ENCODE measurements at regions not wholly inside any gene's neighbourhood (a gene's known extent, or its start where the extent isn't known, plus 50 kb on each side); places are given as distances from the start of the nearest gene placed in this dataset.
A peak's percentile ranks its signal among the peaks of the same experiment; 100 is the strongest.

- DNase-seq (ENCODE audit: low read depth, low spot score) = no peak
- no peak overlapping the region for H3K27ac ChIP-seq
Measured at GRCh38 chr2:39512941-39513340, 75.9 kb upstream of the MAP4K3 start.

DNA sequence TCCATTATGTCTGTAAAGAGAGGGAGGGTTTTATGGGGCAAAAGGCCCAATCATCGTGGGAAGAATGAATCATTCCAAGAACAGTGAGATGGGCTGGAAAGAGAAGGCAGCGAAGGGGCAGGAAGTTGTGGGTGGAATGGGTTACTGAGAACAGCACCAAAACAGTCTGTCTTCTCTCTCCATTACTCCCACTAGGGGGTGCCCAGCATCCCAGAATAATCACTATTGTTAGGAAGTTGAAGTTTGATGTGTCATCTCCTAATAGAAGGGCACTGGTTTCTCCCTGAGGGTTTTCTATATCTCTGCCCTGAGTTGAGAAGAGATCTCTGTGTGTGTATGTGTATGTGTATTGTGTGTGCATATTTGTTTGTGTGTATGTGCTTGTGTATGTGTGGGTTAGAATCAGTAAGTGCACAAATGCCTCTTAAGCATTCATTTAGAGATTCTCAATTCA is 76.6 kb upstream of the MAP4K3 start:
- peak; percentile 68 for DNase-seq (ENCODE audit: low read depth, low spot score)
- H3K27ac ChIP-seq = no peak overlapping the region

DNA sequence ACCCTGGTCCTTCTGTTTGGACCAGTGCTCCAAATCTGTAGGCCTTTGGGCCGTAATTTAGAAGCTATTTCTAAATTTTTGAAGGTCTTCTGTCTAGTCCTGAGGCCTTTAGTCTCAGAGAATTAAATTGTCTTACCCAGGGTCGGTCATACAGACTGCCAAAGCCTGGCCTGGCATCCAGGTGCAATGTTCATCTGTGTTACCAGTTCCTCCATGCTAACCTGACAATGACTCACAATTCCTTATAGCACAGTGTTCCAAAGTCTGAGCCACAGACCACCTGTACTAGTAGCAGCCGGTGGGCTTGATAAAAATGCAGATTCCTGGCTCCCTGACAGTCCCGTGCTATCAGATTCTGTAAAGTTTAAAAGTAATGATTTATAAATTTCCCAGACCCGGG is 77.7 kb upstream of the MAP4K3 start:
- no peak overlapping the region for H3K27ac ChIP-seq

DNA sequence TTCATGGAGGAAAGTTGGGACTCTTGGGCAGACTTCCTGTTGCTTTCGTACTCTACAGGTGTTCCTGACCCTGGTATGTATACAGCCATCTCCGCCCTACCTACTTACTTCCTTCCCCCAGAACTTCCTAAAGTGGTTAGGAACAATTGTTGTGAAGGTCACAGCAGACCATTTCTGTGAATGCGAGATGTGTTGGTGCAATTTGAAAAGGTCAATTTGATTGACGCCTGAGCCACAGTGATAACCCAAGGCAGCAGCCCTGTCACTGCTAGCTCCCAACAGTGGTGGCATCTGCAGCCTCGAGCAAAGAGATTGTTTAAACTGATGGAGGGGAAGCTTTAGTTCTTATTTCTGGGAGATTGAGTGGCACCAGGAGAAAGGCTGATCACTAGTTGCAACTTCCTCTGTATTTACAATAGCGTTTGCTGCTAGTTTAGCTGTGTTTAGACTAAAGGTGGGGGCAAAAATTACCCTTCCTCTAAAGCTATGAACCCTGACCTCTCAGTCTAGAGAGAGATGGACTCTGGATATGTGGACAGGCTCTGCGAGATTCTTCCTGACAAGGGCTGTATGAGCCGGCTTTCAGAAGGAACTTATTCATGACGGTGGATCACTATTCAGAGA is 78.3 kb upstream of the MAP4K3 start:
- no peak for DNase-seq (ENCODE audit: low read depth, low spot score)
- H3K27ac ChIP-seq = no peak overlapping the region

More for the DNA sequence above, 77.7 kb upstream of the MAP4K3 start:
- DNase-seq (ENCODE audit: low read depth, low spot score) = no peak

- H3K27ac ChIP-seq = no peak overlapping the region
- DNase-seq (ENCODE audit: low read depth, low spot score) = no peak
Measured at GRCh38 chr2:39515897-39516346, 78.8 kb upstream of the MAP4K3 start.

DNA sequence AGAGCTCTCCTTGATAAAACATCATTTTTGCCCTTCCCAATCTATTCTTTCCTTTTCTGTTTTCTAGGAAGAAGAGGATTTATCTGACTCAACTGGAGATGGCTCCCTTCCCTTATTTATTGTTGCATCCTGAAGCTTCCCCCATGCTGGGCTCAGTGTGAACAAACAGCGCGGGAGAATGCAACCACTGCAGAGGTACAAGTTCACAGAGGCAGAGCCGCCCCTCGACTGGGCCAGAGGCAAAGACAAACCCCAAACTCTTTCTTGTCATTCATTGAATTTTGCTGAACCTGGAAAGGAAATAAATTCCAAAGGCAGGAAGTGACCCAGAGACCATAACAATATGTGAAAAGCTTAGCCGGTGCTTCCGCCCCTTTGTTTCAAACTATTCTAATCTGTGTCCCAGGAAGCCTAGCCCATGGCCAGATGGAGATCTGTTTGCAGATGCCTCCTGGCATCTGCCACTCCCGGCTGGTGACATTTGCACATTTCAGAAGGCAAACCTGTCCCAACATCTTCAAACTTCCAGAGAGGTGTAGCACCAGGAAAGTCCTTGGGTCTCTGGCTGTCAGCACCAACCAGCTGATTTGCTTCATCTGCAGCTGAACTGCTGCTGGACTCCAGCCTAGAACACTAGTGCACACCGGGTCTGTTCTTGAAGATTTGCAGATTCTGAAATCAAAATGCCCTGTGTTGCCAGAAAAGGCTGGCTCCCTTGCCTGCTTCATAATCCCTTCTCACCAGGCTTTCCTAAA is 79.4 kb upstream of the MAP4K3 start:
- no peak for DNase-seq (ENCODE audit: low read depth, low spot score)
- H3K27ac ChIP-seq = no peak overlapping the region

- H3K27ac ChIP-seq = no peak overlapping the region
- no peak for DNase-seq (ENCODE audit: low read depth, low spot score)
Measured at GRCh38 chr2:39517102-39517436, 80.0 kb upstream of the MAP4K3 start.

GRCh38 chr2:39517622-39518021 is 80.5 kb upstream of the MAP4K3 start:
- no peak for DNase-seq (ENCODE audit: low read depth, low spot score)
- H3K27ac ChIP-seq = no peak overlapping the region

DNA sequence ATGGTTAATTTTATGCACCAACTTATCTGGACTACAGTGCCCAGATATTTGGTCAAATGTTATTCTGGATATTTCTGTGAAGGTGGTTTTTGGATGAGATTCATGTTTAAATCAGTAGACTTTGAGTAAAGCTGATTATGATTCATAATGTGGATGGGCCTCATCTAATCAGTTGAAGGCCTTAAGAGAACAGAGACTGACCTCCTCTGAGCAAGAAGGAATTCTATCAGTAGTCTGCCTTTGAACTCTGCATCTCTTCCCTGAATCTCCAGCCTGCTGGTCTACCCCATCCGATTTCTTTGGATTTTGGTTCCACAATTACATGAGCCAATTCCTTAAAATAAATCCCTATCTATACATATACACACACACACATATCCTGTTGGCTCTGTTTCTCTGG is 82.8 kb upstream of the MAP4K3 start:
- no peak overlapping the region for H3K27ac ChIP-seq
- DNase-seq (ENCODE audit: low read depth, low spot score) = no peak

DNA sequence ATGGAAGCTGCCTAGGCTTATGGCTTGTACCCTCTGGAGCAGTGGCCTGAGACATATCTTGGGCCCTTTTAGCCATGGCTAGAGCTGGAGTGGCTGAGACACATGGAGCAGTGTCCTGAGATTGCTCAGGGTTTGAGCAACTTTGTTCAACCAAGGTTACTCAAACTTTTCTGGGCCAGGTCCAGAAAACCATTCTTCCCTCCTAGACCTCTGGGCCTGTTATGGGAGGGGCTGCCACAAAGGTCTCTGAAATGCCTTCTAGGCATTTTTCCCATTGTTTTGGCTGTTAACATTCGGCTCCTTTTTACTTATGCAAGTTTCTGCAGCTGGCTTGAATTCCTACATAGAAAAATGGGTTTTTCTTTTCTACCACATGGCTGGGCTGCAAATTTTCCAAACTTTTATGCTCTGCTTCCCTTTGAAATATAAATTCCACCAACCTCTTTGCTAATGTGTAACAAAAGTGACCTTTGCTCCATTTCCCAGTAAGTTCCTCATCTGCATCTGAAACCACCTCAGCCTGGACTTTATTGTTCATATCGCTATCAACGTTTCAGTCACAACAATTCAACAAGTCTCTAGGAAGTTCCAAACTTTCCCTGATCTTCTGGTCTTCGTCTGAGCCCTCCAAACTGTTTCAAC is 84.9 kb upstream of the MAP4K3 start:
- DNase-seq (ENCODE audit: low read depth, low spot score) = no peak
- no peak overlapping the region for H3K27ac ChIP-seq

- H3K27ac ChIP-seq = peak overlapping the region; percentile 75
- no peak for DNase-seq (ENCODE audit: low read depth, low spot score)
Measured at GRCh38 chr2:39522518-39522877, 85.4 kb upstream of the MAP4K3 start.

DNA sequence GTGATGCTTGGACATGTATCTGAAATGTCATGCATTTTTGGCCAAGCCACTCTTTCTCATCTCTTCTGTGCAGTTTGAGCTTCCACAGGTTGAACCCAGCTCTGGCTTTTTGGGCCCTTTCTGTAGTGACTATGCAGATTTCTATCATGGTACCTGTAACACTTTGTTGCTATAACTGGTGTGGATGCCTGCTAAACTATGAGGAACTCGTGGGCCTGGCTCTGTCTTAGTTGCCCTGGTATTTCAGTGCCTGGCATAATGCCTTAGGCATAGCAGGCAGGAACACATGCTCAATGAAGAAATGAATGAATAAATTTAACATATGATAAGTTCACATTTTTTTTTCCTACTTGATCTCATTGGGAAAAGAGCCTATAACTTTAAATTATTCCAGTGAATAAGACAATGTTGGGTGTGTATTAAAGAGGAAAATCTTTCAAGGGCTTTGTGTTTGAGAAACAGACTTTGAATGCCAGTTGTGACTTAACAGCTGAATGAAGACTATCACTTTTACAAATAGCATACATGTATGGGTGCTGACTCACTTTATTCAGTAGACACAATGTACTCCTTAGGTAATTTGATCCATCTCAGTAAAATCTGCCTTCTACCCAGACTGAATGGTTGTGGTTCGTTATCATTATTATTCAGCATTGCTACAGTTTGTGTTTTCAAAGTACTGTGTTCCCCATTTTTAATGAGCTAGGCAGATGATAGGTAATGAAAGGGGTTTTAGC is 86.4 kb upstream of the MAP4K3 start:
- H3K27ac ChIP-seq = peak overlapping the region; percentile 75
- DNase-seq (ENCODE audit: low read depth, low spot score) = peak; percentile 53

DNA sequence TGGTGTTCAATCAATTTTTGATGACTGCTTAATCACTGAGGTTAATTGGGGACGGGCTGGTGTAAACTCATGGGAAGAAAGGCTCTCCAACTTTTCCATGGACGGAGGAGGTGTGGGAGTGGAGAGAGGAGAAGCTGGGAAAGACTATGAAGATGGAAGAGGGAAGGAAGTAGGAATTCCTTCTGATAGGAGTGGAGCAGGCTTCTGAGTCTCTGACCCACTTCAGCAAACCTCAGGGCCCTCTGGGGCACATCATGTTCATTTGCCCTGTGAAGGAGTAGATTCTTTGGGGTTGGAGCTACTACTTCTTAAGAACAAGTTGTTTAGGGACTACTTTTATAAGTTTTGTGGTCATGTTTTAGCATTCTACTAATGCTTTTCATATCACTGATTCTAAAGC is 87.0 kb upstream of the MAP4K3 start:
- no peak for DNase-seq (ENCODE audit: low read depth, low spot score)
- peak overlapping the region; percentile 75 for H3K27ac ChIP-seq

- DNase-seq (ENCODE audit: low read depth, low spot score) = no peak
- peak overlapping the region; percentile 75 for H3K27ac ChIP-seq
Measured at GRCh38 chr2:39524756-39525635, 87.9 kb upstream of the MAP4K3 start.

GRCh38 chr2:39525636-39526412 is 88.7 kb upstream of the MAP4K3 start:
- no peak for DNase-seq (ENCODE audit: low read depth, low spot score)
- no peak overlapping the region for H3K27ac ChIP-seq

GRCh38 chr2:39528701-39529100 is 91.6 kb upstream of the MAP4K3 start:
- no peak overlapping the region for H3K27ac ChIP-seq
- no peak for DNase-seq (ENCODE audit: low read depth, low spot score)

DNA sequence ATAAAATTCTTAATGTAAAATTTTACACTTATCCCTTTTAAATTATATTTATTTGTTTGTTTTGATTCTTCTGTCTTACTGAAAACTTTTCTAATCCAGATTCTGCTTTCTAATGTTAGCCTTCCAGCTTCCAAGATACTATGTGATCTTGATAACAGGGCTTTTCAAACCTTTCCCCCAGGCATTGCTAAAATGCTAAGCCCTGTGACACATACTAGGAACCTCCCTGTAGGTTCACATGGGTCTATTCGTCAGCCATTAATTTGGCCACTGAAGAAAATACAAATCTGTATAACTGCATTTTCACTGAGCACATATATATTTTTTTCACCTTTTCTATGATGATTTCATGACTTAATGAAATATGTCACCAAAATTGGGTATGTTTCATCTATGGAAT is 92.8 kb upstream of the MAP4K3 start:
- DNase-seq (ENCODE audit: low read depth, low spot score) = no peak
- H3K27ac ChIP-seq = peak overlapping the region; percentile 30

- no peak for DNase-seq (ENCODE audit: low read depth, low spot score)
- H3K27ac ChIP-seq = peak overlapping the region; percentile 30
Measured at GRCh38 chr2:39530411-39530866, 93.4 kb upstream of the MAP4K3 start.

GRCh38 chr2:39531220-39531777 is 94.2 kb upstream of the MAP4K3 start:
- no peak for DNase-seq (ENCODE audit: low read depth, low spot score)
- H3K27ac ChIP-seq = no peak overlapping the region
